ENCODE measurements at regions not wholly inside any gene's neighbourhood (a gene's known extent, or its start where the extent isn't known, plus 50 kb on each side); places are given as distances from the start of the nearest gene placed in this dataset.

DNA sequence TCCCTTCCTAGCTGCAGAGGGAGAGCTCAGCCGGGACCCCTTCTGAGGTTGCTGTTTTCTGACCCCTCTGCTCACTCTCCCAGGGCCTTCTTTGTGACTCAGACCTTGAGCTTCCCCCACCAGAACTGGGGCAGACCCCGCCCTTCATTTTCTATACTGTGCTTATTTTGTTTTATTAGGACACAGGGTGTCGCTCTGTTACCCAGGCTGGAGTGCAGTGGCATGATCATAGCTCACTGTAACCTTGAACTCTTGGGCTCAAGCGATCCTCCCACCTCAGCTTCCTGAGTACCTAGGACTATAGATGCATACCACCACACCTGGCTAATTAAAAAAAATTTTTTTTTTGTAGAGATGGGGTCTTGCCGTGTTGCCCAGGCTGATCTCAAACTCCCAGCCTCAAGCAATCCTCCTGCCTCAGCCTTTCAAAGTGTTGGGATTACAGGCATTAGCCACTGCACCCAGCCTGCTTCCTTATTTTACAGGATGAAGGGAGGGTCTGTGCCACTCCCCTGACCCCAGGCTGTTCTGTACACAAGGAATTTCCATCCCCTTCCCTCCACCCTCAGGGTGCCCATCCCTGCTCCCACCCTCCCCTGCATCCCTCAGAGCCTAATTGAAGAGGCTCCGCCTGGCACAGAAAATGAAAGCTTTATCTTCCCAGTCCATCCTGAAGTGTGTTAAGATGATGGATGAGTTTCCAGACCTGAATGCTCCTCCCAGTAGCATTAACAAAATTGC, 195.2 kb upstream of the POU3F1 start:
- Histone ChIP-seq H3K79me2 (ENCODE audit: control insufficient read depth, insufficient read depth, low read length) (no peaks in the 10 kb centered on the region), H3K27me3 (ENCODE audit: control insufficient read depth in 2 of 2, insufficient read depth in 2 of 2, low read length in 2 of 2) (peaks cover 0 to 16% of the 10 kb centered on the region in 2 experiments), H3K9me3 (replicated peaks; ENCODE audit: control insufficient read depth, insufficient read depth, low read length) (no peaks in the 10 kb centered on the region), H3K4me1 (ENCODE audit: control insufficient read depth, extremely low read depth, insufficient read depth, low read length) (peaks cover 4% of the 10 kb centered on the region), H2AFZ (ENCODE audit: low read depth, low read length) (no peak overlapping the region), H3K9me1 (replicated peaks; ENCODE audit: control insufficient read depth, extremely low read depth, insufficient read depth, low read length) (no peaks in the 10 kb centered on the region), H3K4me3 (replicated peaks in 1 of 3; ENCODE audit: insufficient read depth in 1 of 3, low read depth in 1 of 3, low read length in 3 of 3) (no peak overlapping the region), H3K36me3 (ENCODE audit: control insufficient read depth in 2 of 2, extremely low read depth in 1 of 2, insufficient read depth in 2 of 2, low read length in 2 of 2) (no peaks in the 10 kb centered on the region), H3K4me2 (ENCODE audit: insufficient read depth, low read length) (no peak overlapping the region), H3K9ac (replicated peaks; ENCODE audit: extremely low read depth, insufficient read depth, low read length) (no peak overlapping the region), H4K20me1 (replicated peaks; ENCODE audit: control insufficient read depth, extremely low read depth, insufficient read depth, low read length) (no peaks in the 10 kb centered on the region), H3K27ac (ENCODE audit: insufficient read depth, low read depth, low read length) (no peak overlapping the region)
- TF ChIP-seq, protein P1, sequence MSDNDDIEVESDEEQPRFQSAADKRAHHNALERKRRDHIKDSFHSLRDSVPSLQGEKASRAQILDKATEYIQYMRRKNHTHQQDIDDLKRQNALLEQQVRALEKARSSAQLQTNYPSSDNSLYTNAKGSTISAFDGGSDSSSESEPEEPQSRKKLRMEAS (IDR thresholded peaks at IDR 0.05; ENCODE audit: insufficient read depth, insufficient read length): no peak
- TF ChIP-seq, protein P2, sequence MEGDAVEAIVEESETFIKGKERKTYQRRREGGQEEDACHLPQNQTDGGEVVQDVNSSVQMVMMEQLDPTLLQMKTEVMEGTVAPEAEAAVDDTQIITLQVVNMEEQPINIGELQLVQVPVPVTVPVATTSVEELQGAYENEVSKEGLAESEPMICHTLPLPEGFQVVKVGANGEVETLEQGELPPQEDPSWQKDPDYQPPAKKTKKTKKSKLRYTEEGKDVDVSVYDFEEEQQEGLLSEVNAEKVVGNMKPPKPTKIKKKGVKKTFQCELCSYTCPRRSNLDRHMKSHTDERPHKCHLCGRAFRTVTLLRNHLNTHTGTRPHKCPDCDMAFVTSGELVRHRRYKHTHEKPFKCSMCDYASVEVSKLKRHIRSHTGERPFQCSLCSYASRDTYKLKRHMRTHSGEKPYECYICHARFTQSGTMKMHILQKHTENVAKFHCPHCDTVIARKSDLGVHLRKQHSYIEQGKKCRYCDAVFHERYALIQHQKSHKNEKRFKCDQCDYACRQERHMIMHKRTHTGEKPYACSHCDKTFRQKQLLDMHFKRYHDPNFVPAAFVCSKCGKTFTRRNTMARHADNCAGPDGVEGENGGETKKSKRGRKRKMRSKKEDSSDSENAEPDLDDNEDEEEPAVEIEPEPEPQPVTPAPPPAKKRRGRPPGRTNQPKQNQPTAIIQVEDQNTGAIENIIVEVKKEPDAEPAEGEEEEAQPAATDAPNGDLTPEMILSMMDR (IDR thresholded peaks at IDR 0.05; ENCODE audit: extremely low read depth in 1 of 2, insufficient read depth in 1 of 2, low read depth in 1 of 2, low read length in 2 of 2): no peak
- TF ChIP-seq EZH2 (IDR thresholded peaks at IDR 0.05; ENCODE audit: borderline replicate concordance, low read depth, low read length, severe bottlenecking) (no peak), GATA2 (IDR thresholded peaks at IDR 0.05; ENCODE audit: insufficient read depth, insufficient read length, low read depth, low read length) (no peak), JUN (IDR thresholded peaks at IDR 0.05; ENCODE audit: borderline replicate concordance, insufficient read depth, insufficient read length, low read depth) (no peak), POLR2A (IDR thresholded peaks at IDR 0.05; ENCODE audit: low read depth, low read length) (no peak), POLR2AphosphoS5 (IDR thresholded peaks at IDR 0.05; ENCODE audit: insufficient read depth, low read depth, low read length) (no peak), FOS (IDR thresholded peaks at IDR 0.05; ENCODE audit: borderline replicate concordance, insufficient read depth, low read length) (no peak), MYC (IDR thresholded peaks at IDR 0.05; ENCODE audit: low read depth, low read length) (no peak)
- dilution Hi-C loops (cut with MboI; ENCODE audit: extremely low pct_ligation_motif_present, low sequenced_read_pairs) (no loop called here), intact Hi-C loops (cut with micrococcal nuclease) (no loop called here)
- BruUV-seq (replicated peaks): no TSS peak
- DNase-seq (ENCODE audit: low read depth, low spot score) (no peak), FAIRE-seq (no peak)
- ChIA-PET CTCF (interaction anchor here (0.6 kb wide), 1 partner anchor 486 kb away, joined by 3 read pairs; no protein-coding TSS in a partner anchor), POLR2A (no interaction called here)
